SU-DHL-6 (cell line): ENCODE measurements at regions not wholly inside any gene's neighbourhood (a gene's known extent, or its start where the extent isn't known, plus 50 kb on each side); places are given as distances from the start of the nearest gene placed in this dataset.
"Not testable (repeated sequence)": the region's sequence is repeated elsewhere in the genome, so short reads cannot be mapped to it uniquely, and the experiment has no call there.

Experiments
- H2AFZ ChIP-seq: fragments of 200-600 bp; sonication (generic); 2 replicates; pipeline ENCODE4 v1.6.1; 2014; ENCODE audit warnings: low read depth, mild to moderate bottlenecking, moderate library complexity, mixed read lengths, antibody characterized with exemption, low read length; ENCODE audit not compliant: severe bottlenecking
- H3F3A ChIP-seq: fragments of 200-600 bp; shearing (Covaris generic); 2 replicates; pipeline ENCODE4 v1.6.0; 2016; ENCODE audit warnings: antibody characterized with exemption, mild to moderate bottlenecking; ENCODE audit not compliant: insufficient read depth
- H3K27ac ChIP-seq: fragments of 200-600 bp; sonication (generic); 2 replicates; pipeline ENCODE4 v1.5.1; 2016; ENCODE audit warnings: low read depth, mild to moderate bottlenecking, low read length, moderate library complexity, mixed read lengths
- H3K27me3 ChIP-seq: fragments of 200-600 bp; sonication (generic), shearing (Covaris generic); 2 replicates; pipeline ENCODE4 v1.6.0; 2014; ENCODE audit warnings: mild to moderate bottlenecking, low read length
- H3K36me3 ChIP-seq: fragments of 200-600 bp; sonication (generic); 2 replicates; pipeline ENCODE4 v1.6.1; 2014; ENCODE audit warnings: mild to moderate bottlenecking, low read length, mixed read lengths
- H3K4me2 ChIP-seq: fragments of 300-600, 200-600 bp; shearing (Covaris generic), sonication (generic); 2 replicates; pipeline ENCODE4 v1.6.0; 2014; ENCODE audit warnings: low read length, low read depth, mild to moderate bottlenecking; ENCODE audit not compliant: poor library complexity, severe bottlenecking
- H3K4me3 ChIP-seq: fragments of 200-600 bp; sonication (generic); 2 replicates; pipeline ENCODE4 v1.5.1; 2014; ENCODE audit warnings: antibody characterized with exemption, low read length, mild to moderate bottlenecking, mixed read lengths; ENCODE audit not compliant: insufficient read depth, poor library complexity, severe bottlenecking
- H3K79me2 ChIP-seq: fragments of 200-600 bp; sonication (generic); 2 replicates; pipeline ENCODE4 v1.6.1; 2014; ENCODE audit warnings: mild to moderate bottlenecking, low read length, moderate library complexity; ENCODE audit not compliant: insufficient read depth
- H3K9ac ChIP-seq: fragments of 200-600 bp; sonication (generic); 2 replicates; pipeline ENCODE4 v1.7.0; 2014; ENCODE audit warnings: mild to moderate bottlenecking, low read length
- H3K9me2 ChIP-seq: fragments of 200-600 bp; sonication (generic); replicated peaks from 2 replicates; pipeline ENCODE4 v1.6.1; 2014; ENCODE audit warnings: low read length; ENCODE audit not compliant: insufficient read depth
- H3K9me3 ChIP-seq: fragments of 200-600 bp; sonication (generic); 2 replicates; pipeline ENCODE4 v1.6.1; 2014; ENCODE audit warnings: low read length, mixed read lengths; ENCODE audit not compliant: insufficient read depth
- H4K20me1 ChIP-seq: fragments of 200-600 bp; sonication (generic); 2 replicates; pipeline ENCODE4 v1.6.1; 2014; ENCODE audit warnings: low read depth, mild to moderate bottlenecking, antibody characterized with exemption, low read length, moderate library complexity, mixed read lengths
- EZH2phosphoT487 ChIP-seq: fragments of 200-600 bp; sonication (generic), shearing (Covaris generic); conservative IDR thresholded peaks from 2 replicates; pipeline ENCODE4 v1.6.1; 2018; ENCODE audit warnings: mild to moderate bottlenecking, antibody characterized with exemption, low read length, moderate library complexity, mixed read lengths
- TF ChIP-seq, protein P1 (sequence below): fragments of 200-600 bp; sonication (generic); IDR thresholded peaks from one replicate; pipeline ENCODE4 v1.5.1; 2017; ENCODE audit warnings: antibody characterized with exemption, mild to moderate bottlenecking, low read length, moderate library complexity; ENCODE audit not compliant: insufficient read depth, poor library complexity, severe bottlenecking

DNA sequence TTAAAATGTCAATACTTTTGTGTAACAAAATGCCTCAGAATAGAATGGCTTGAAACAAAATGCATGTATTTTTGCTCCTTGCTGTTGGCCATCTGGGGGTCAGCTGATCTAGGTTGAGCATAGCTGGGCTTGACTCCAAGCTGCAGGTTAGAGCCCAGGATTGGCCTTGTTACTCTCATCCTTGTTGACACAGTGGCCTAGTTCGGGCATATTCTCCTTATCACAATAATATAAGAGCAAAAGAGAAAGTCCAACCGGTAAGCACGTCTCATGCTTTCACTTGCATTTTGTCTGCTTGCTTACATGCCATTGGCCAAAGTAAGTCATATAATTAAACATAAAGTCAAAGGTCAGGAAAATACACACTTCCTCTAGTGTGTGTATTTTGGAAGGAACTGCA is 456.2 kb downstream of the KCNT2 start:
- Histone ChIP-seq H3K4me3 (no peak overlapping the region), H3K27ac (no peak overlapping the region), H3K79me2 (no peaks in the 10 kb centered on the region), H3K27me3 (no peaks in the 10 kb centered on the region), H3K9ac (no peak overlapping the region), H3K36me3 (no peaks in the 10 kb centered on the region; the same call in 1 of the 2 replicates), H3F3A (no peaks in the 10 kb centered on the region), H3K4me2 (no peak overlapping the region), H2AFZ (no peak overlapping the region), H3K9me2 (no peaks in the 10 kb centered on the region), H4K20me1 (no peaks in the 10 kb centered on the region), H3K9me3 (no peaks in the 10 kb centered on the region)
- TF ChIP-seq, protein P1, sequence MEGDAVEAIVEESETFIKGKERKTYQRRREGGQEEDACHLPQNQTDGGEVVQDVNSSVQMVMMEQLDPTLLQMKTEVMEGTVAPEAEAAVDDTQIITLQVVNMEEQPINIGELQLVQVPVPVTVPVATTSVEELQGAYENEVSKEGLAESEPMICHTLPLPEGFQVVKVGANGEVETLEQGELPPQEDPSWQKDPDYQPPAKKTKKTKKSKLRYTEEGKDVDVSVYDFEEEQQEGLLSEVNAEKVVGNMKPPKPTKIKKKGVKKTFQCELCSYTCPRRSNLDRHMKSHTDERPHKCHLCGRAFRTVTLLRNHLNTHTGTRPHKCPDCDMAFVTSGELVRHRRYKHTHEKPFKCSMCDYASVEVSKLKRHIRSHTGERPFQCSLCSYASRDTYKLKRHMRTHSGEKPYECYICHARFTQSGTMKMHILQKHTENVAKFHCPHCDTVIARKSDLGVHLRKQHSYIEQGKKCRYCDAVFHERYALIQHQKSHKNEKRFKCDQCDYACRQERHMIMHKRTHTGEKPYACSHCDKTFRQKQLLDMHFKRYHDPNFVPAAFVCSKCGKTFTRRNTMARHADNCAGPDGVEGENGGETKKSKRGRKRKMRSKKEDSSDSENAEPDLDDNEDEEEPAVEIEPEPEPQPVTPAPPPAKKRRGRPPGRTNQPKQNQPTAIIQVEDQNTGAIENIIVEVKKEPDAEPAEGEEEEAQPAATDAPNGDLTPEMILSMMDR: no peak

DNA sequence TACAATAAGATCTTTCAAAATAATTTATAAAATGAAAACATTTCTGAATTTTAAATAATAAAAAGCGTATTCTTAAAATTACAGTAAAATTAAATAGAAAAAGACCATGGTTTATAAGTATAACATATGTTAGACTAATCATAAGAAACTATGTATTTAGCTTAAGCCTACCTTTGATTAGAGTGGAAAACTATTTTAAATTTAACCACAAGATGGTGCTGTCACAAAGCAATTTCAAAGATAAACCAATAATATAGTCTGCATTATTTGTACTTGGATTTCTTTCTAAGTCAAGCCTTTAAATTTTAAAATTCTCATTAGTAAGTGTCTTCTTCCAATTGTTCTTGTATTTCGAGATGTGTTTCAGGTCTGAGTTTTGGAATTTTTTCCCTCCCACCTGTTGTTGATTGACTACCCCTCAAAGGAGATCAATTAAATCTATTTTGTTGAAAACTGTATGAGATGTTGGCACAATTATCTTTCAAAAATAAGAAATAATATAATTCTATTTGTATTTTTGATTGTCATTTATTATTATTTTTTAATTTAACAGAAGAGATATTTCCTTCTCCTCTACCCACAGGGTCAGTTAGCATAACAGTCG is 459.8 kb downstream of the KCNT2 start:
- Histone ChIP-seq H2AFZ (no peak overlapping the region), H3F3A (no peaks in the 10 kb centered on the region), H3K27me3 (no peaks in the 10 kb centered on the region), H4K20me1 (no peaks in the 10 kb centered on the region), H3K9me2 (no peaks in the 10 kb centered on the region), H3K27ac (no peak overlapping the region), H3K9ac (no peak overlapping the region), H3K36me3 (no peaks in the 10 kb centered on the region), H3K9me3 (no peaks in the 10 kb centered on the region), H3K79me2 (no peaks in the 10 kb centered on the region), H3K4me3 (no peak overlapping the region), H3K4me2 (no peak overlapping the region)
- TF ChIP-seq, protein P1: peak; percentile 12
- no peak for TF ChIP-seq EZH2phosphoT487

DNA sequence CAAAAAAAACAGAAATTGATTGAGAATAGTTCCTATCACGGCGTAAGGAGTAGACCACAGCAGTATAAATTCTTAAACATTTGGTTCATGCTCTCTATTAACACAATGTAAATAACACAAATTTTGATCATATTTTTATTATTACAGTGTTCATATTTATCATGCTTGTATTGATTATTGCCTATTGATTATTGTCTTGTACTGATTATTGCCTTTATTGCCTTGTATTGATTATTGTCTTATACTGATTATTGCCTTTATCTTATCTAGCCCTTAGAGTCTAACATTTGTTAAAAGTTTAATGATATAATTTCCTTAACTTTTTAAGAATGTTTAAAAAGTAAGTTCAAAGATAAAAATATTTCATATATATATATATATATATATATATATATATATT is 460.7 kb downstream of the KCNT2 start:
- Histone ChIP-seq H3K79me2 (no peaks in the 10 kb centered on the region), H3K4me3 (no peak overlapping the region), H3K27me3 (no peaks in the 10 kb centered on the region), H3K9me2 (no peaks in the 10 kb centered on the region), H3F3A (no peaks in the 10 kb centered on the region), H2AFZ (peak overlapping the region; percentile 87), H3K36me3 (no peaks in the 10 kb centered on the region), H3K4me2 (no peak overlapping the region), H3K9me3 (no peaks in the 10 kb centered on the region), H4K20me1 (no peaks in the 10 kb centered on the region), H3K27ac (no peak overlapping the region), H3K9ac (no peak overlapping the region)
- TF ChIP-seq EZH2phosphoT487: no peak
- TF ChIP-seq, protein P1: no peak

DNA sequence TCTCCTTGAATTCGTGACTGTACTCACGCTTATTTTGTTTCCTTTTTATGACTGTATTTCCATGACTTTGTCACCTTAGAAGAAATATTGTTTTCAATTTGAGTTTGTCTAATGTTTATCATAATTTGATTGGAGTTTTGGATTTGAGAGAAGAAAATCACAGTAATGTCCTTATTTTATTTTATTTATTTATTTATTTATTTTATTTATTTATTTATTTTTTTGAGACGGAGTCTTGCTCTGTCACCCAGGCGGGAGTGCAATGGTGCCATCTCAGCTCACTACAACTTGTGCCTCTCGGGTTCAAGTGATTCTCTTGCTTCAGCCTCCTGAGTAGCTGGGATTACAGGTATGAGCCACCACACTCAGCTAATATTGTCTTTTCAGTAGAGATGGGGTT is 463.1 kb downstream of the KCNT2 start:
- H3K79me2 ChIP-seq: not testable (repeated sequence)

More for the DNA sequence above, 463.1 kb downstream of the KCNT2 start:
- not testable (repeated sequence) for H3F3A ChIP-seq, H3K9me2 ChIP-seq, H3K4me3 ChIP-seq, H2AFZ ChIP-seq, H3K27ac ChIP-seq, H3K9ac ChIP-seq, H3K9me3 ChIP-seq, H4K20me1 ChIP-seq, H3K36me3 ChIP-seq, H3K27me3 ChIP-seq, H3K4me2 ChIP-seq
